Amniotic epithelial cell (primary cell): ENCODE measurements at regions not wholly inside any gene's neighbourhood (a gene's known extent, or its start where the extent isn't known, plus 50 kb on each side); places are given as distances from the start of the nearest gene placed in this dataset.
"Not testable (repeated sequence)": the region's sequence is repeated elsewhere in the genome, so short reads cannot be mapped to it uniquely, and the experiment has no call there.

Source experiments
- DNase-seq: peaks from one replicate; pipeline ENCODE4 v3.0.0-alpha.2; 2010; ENCODE audit warnings: low read depth

DNA sequence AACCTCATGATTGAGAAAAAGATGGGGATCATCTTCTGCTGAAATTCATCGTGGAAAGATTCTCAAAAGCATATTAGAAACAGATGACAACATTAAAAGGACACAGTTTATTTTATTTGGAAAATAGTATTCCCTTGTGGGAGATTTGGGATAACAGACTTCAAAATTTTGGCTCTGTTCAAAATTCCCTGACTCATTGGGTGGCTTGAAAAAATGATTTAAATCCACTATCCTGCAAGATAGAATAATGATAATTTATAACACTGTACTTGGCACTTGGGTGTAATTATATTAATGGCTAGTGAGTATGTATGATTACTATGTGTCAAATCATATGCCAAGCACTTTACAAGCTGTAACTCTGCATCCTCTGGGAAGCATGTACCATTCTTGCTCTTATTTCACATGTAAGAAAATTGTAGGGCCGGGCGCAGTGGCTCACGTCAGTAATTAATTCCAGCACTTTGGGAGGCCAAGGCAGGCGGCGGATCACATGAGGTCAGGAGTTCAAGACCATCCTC lies 128.8 kb downstream of the LMNTD1 start:
- DNase-seq: no peak

- DNase-seq: no peak
Measured at GRCh38 chr12:25423355-25424050, 129.6 kb downstream of the LMNTD1 start.

DNA sequence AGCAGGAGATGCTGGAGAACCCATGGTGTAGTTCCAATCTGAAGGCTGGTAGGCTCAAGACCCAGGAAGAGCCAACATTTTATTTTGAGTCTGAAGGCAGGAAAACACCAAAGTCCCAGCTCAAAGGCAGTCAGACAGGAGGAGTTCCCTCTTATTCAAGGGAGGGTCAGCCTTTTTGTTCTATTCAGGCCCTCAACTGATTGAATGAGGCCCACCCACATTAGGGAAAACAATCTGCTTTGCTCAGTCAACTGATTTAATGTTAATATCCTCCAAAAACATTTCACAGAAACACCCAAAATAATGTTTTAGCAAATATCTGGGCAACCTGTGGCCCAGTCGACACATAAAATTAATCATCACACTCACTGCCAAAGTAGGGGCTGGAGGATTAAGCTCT lies 130.8 kb downstream of the LMNTD1 start:
- DNase-seq: no peak

DNA sequence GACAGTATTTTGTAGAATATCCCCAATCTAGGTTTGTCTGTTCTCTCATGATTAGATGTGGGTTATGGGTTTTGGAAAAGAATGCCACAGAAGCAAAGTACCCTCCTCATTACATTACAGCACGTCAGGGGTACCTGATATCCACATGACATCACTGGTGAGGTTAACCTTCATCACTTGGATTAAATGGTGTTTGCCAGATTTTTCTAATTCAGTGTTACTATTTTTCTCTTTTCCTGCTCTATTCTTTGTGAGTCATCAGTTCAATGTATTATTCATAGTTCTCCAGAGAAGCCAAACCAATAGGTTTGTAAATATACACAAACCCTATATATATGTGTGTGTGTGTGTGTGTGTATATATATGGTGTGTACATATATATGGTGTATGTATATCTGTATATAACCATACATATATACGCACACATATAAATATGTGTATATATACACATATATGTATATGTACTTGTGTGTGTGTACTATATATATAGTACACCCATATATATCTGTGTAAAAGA lies 131.4 kb downstream of the LMNTD1 start:
- no peak for DNase-seq

- DNase-seq: peak; percentile 69
Measured at GRCh38 chr12:25420116-25420515, 133.0 kb downstream of the LMNTD1 start.

DNA sequence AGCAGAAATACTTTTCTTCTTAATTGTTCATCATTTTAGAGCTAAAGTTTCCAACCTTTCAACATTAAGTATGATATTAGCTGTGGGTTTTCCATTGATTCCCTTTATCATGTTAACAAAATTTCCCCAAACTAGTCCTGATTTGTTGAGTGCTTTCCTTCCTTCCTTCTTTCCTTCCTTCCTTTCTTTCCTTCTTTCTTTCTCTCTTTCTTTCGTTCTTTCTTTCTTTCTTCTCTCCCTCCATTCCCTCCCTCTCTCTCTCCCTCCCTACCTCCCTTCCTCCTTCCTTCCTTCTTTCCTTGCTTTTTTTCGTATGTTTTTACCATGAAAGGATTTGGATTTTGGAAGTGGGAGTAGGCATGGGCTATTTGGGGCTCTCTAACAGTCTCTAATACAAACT lies 133.5 kb downstream of the LMNTD1 start:
- no peak for DNase-seq

DNA sequence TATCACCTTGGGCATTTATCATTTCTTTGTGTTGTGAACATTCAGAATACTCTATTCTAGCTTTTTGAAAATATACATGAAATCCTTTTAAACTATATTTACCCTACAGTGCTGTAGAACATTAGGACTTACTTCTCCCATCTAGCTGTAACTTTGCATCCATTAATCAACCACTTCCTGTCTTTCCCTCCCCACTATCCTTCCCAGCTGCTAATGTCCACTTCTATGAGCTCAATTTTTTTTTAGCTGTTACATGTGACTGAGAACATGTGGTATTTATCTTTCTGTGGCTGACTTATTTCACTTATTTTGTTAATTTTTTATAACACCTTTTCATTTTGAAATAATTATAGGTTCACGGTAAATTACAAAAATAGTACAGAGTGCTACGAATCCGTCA lies 136.0 kb downstream of the LMNTD1 start:
- DNase-seq: no peak

DNA sequence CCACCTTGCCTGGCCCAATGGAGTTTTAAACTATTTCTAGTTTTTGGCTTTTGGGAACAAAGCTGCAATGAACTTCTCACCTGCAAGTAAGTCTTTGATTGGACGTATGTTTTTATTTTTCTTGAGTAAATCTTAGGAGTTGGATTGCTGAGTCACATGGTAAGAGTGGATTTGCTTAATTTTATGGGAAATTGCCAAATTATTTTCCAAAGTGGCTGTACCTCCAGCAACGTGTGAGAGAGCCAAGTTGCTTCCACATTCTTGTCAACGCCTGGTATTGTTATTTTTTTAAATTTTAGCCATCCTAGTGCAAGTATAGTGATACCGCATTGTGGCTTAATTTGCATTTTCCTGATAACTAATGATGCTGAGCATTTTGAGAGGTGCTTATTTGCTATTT lies 136.6 kb downstream of the LMNTD1 start:
- DNase-seq: no peak

DNA sequence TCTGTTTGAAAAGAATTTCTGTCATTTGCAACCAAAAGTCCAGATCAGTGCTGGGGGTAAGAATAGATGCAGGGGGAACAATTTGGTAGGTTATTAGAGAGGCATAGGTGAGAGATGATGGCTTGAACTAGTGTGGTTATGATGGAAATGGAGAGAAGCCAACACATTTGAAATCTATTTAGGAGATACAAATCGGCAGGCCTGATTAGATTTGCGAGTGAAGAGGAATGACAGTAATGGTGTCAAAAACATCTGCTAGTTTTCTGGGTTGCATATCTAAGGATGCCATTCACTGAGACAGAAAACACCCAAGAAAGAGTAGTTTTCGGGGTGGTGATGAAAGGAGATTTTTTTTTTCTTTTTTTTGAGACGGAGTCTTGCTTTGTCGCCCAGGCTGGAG lies 138.1 kb downstream of the LMNTD1 start:
- no peak for DNase-seq

DNA sequence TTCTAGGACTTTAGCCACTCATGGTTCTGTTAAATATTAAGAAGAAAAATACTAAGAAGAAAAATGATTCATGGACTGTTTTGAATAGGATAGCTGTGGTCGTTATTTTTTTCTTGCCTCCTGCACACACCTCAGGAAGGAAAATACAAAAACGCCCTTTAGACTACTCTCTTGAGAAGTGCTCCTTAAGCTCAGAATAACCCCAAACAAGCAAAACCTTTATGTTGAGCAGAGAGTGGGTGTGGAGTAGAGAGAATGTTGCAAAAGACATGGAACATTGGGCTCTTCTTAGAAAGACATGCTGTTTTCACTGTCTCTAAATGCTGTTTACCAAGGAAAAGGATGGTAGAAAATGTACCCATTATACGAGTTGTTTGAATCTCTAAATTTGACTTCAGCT lies 140.3 kb downstream of the LMNTD1 start:
- no peak for DNase-seq

DNA sequence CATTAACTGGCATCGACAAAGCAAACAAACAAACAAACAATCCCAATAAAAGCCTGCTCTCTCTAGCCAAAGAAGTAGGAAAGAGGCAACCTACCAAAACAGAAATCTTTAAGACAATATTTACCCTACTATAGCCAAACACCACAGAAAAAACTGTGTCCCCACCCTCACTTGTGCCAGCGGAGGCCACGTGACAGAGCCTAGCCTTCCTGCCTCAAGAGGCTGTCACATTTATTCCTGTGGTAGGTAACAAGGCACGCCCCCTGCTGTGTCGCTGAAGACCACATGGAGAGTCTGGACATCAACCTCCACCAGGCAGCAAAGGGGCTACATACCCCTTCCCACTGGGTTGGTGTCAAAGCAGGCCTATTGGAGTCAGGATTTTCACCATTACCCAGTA lies 148.1 kb downstream of the LMNTD1 start:
- DNase-seq: no peak

DNA sequence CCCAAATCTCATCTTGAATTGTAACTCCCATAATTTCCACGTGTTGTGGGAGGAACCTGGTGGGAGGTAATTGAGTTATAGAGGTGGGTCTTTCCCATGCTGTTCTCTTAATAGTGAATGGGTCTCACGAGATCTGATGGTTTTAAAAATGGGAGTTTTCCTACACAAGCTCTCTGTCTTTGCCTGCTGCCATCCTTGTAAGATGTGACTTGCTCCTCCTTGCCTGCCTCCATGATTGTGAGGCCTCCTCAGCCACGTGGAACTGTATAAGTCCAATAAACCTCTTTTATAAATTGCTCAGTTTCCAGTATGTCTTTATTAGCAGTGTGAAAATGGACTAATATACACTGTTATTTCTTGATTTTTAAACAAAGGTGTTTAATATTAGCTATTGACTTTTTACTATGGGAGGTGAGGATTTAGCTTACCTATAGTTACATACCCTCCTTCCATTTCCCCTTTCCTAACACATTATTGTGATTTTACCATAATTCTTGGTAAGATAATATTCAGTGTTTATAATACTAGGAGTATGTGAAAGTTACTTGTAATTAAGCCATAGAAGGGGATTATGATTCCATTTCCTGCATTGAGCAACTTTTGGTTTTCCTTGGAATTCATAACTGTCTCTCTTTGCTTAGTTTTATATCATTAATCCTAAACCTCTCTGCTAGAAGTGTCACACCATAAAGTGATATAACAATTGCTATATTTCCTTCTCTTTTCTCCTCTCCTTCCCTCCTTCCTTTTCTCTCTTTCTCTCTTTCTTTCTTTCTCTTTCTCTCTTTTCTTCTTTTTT lies 151.0 kb upstream of the KRAS start:
- DNase-seq: peak; percentile 74

DNA sequence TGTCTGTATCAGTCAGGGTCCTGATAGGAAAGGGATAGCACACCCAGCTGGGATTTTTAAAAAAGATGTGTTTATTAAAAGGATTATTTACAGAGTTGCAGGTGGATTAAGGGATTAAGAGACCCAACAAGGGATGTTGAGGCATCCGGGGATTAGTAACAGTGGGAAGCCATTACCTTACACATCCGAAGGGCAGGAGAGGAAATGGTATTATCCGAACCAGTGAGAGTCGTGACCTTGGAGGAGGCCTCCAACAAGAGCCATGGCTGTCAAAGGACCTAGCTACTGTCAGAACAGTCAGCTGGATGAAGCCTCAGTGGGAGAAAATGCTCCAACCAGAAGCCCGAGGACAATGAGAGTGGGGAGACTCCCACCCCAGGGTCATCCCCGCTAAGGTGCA lies 146.3 kb upstream of the KRAS start:
- DNase-seq: no peak

DNA sequence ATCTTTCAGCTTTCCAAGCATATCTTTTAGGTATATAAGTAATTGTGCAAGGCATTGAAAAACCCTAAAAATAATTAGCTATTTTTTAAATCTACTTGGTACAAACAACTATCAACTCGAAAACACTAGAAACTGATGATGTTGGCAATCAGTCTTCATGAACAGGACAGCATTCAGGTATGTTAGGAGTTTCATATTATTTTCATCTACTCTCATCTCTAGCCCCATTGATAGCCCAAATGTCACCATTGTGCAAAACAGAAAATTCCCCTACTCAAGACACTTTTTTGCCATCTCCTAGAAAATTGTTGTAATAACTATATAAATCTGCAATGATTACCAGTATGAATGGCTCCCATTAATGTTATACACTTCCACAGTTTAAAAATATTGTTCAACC lies 144.5 kb upstream of the KRAS start:
- no peak for DNase-seq

- DNase-seq: not testable (repeated sequence)
Measured at GRCh38 chr12:25394775-25395174, 144.0 kb upstream of the KRAS start.

GRCh38 chr12:25394025-25394424 lies 143.3 kb upstream of the KRAS start:
- no peak for DNase-seq

DNA sequence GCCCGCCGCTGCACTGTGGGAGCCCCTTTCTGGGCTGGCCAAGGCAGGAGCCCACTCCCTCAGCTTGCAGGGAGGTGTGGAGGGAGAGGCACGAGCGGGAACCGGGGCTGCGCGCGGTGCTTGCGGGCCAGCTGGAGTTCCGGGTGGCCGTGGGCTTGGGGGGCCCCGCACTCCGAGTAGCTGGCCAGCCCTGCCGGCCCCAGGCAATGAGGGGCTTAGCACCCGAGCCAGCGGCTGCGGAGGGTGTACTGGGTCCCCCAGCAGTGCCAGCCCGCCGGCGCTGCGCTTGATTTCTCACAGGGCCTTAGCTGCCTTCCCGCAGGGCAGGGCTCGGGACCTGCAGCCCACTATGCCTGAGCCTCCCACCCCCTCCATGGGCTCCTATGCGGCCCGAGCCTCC lies 140.6 kb upstream of the KRAS start:
- DNase-seq: not testable (repeated sequence)

GRCh38 chr12:25388183-25388582 lies 137.5 kb upstream of the KRAS start:
- DNase-seq: peak; percentile 35

DNA sequence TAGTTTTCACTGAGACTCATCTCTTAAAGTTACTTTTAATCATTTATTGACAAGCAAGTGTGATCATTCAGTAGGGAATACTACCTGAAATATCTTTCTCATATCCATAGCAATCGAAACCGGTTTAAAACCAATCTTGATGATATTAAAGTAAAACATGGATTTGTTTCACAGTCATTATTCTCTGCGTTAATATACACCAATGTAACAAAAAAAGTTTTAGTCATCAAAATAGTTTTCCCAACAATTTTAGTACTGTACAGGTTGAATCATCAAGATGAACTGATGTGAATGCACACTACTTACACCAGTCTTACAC lies 137.0 kb upstream of the KRAS start:
- DNase-seq: no peak

DNA sequence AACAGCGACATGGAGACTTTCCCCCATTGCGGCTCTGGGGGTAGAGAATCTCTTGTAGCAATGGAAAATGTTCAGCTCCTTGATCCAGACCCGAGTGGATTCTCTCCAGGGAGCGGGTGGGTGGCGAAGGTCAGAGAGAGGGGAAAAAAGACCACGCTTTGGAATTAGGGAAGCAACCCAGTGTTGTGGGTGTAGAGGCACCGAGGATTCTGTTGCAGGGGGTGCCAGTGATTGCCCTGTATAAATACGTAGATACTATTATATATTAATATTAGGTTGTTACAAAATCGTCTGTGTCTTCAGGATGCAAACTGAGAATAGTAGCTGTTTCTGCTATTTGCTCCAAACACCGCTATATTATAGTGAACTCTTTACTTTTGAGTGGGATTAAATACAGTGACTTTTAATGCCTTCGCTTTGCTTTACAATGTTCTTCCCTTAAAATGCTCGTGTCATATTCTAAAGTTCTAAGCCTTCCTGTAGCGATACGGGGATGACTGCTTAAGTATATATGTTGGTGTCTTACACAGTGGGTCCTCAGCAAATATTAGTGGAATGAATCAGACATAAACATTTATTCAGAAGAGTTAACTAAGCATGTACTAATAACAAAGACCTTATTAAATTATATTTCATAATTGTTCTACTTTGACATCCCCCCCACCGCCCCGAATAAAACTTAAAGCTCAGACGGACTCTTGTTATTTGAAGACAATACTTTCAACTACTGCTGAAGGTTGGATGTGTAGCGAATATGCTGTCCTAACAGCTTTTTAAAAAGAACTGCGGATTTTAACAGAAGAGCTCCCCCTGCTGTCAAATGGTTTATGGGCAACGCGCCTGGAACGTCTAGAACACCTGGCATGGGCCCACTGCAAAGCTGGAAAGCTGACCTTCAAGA lies 136.4 kb upstream of the KRAS start:
- DNase-seq: peak; percentile 84

- DNase-seq: no peak
Measured at GRCh38 chr12:25384893-25385248, 134.1 kb upstream of the KRAS start.
